ENCODE measurements at regions not wholly inside any gene's neighbourhood (a gene's known extent, or its start where the extent isn't known, plus 50 kb on each side); places are given as distances from the start of the nearest gene placed in this dataset.

DNA sequence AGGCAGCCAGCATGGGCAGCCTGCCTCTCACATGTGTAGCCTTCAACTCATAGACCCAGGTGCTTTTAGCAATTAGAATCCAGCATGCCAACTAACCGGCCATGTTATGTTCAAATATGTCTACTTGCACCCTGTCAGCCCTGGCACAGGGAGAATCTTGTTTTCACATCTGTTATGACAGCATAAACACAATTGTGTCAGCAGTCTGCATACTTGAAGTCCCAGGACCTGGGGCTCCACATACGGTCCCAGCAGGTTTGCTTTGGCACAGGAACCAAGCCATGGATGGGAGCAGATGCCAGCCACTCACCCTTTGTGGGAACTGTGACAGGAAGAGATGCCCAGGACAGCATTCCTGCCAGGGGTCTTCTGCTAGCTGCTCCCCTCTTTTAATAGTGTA lies 67.2 kb upstream of the SYNDIG1 start:
- H3K4me1 ChIP-seq (ENCODE audit: control insufficient read depth in 2 of 2, insufficient read depth in 2 of 2, low read length in 1 of 2) = no peaks in the 10 kb centered on the region
- 53 to 55% methylated on average over 2 of the region's 2 CpGs for WGBS, 2 donors
- no peaks in the 10 kb centered on the region for H3K27me3 ChIP-seq (ENCODE audit: control insufficient read depth in 1 of 2, insufficient read depth in 2 of 2, low read length in 2 of 2)
- no peak overlapping the region for H3K4me3 ChIP-seq (ENCODE audit: low read depth in 1 of 2, low read length in 2 of 2)
- no peaks in the 10 kb centered on the region for H3K9me3 ChIP-seq (ENCODE audit: control insufficient read depth in 2 of 2, insufficient read depth in 1 of 2, low read depth in 1 of 2, low read length in 1 of 2)
- H3K27ac ChIP-seq (ENCODE audit: low read depth in 2 of 2, low read length in 1 of 2) = no peak overlapping the region
- H3K36me3 ChIP-seq (ENCODE audit: control insufficient read depth in 2 of 2, insufficient read depth in 2 of 2, low read length in 1 of 2) = no peaks in the 10 kb centered on the region

- Histone ChIP-seq H3K36me3 (ENCODE audit: control insufficient read depth in 2 of 2, insufficient read depth in 2 of 2, low read length in 1 of 2) (no peaks in the 10 kb centered on the region), H3K9me3 (ENCODE audit: control insufficient read depth in 2 of 2, insufficient read depth in 1 of 2, low read depth in 1 of 2, low read length in 1 of 2) (no peaks in the 10 kb centered on the region), H3K4me1 (ENCODE audit: control insufficient read depth in 2 of 2, insufficient read depth in 2 of 2, low read length in 1 of 2) (no peaks in the 10 kb centered on the region), H3K27me3 (ENCODE audit: control insufficient read depth in 1 of 2, insufficient read depth in 2 of 2, low read length in 2 of 2) (no peaks in the 10 kb centered on the region), H3K27ac (ENCODE audit: low read depth in 2 of 2, low read length in 1 of 2) (no peak overlapping the region), H3K4me3 (ENCODE audit: low read depth in 1 of 2, low read length in 2 of 2) (no peak overlapping the region)
- 66 to 75% methylated on average over 7 of the region's 7 CpGs for WGBS, 2 donors
Measured at GRCh38 chr20:24395151-24395550, 74.3 kb upstream of the SYNDIG1 start.

GRCh38 chr20:24393903-24394302 lies 75.5 kb upstream of the SYNDIG1 start:
- Histone ChIP-seq H3K27me3 (ENCODE audit: control insufficient read depth in 1 of 2, insufficient read depth in 2 of 2, low read length in 2 of 2) (no peaks in the 10 kb centered on the region), H3K4me3 (ENCODE audit: low read depth in 1 of 2, low read length in 2 of 2) (no peak overlapping the region), H3K36me3 (ENCODE audit: control insufficient read depth in 2 of 2, insufficient read depth in 2 of 2, low read length in 1 of 2) (no peaks in the 10 kb centered on the region), H3K27ac (ENCODE audit: low read depth in 2 of 2, low read length in 1 of 2) (no peak overlapping the region), H3K4me1 (ENCODE audit: control insufficient read depth in 2 of 2, insufficient read depth in 2 of 2, low read length in 1 of 2) (no peaks in the 10 kb centered on the region), H3K9me3 (ENCODE audit: control insufficient read depth in 2 of 2, insufficient read depth in 1 of 2, low read depth in 1 of 2, low read length in 1 of 2) (no peaks in the 10 kb centered on the region)
- 72% methylated on average over 9 of the region's 9 CpGs for WGBS, 2 donors

DNA sequence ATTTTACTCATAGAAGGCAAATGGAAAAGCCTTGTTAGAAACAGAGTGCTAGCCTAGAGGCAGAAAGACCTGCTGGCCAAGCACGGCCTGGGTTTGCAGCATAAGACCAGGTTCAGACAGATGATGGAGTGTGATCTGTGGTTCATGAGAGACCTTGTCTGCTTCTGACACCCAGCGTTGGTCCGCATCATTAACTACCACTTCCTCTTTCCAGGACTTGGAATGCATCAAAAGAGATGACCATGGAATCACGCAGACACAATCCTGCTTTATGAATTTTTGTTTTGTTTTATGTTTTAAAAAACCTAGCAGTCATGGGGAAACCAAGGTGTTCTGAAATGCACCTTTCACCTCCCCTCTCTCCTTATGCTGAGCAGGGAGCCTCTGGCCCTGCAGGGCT lies 76.8 kb upstream of the SYNDIG1 start:
- H3K4me1 ChIP-seq (ENCODE audit: control insufficient read depth in 2 of 2, insufficient read depth in 2 of 2, low read length in 1 of 2) = no peaks in the 10 kb centered on the region
- WGBS, 2 donors = 76 to 87% methylated on average over 4 of the region's 4 CpGs
- H3K27me3 ChIP-seq (ENCODE audit: control insufficient read depth in 1 of 2, insufficient read depth in 2 of 2, low read length in 2 of 2) = no peaks in the 10 kb centered on the region
- H3K27ac ChIP-seq (ENCODE audit: low read depth in 2 of 2, low read length in 1 of 2) = no peak overlapping the region
- no peak overlapping the region for H3K4me3 ChIP-seq (ENCODE audit: low read depth in 1 of 2, low read length in 2 of 2)
- no peaks in the 10 kb centered on the region for H3K9me3 ChIP-seq (ENCODE audit: control insufficient read depth in 2 of 2, insufficient read depth in 1 of 2, low read depth in 1 of 2, low read length in 1 of 2)
- H3K36me3 ChIP-seq (ENCODE audit: control insufficient read depth in 2 of 2, insufficient read depth in 2 of 2, low read length in 1 of 2) = no peaks in the 10 kb centered on the region

DNA sequence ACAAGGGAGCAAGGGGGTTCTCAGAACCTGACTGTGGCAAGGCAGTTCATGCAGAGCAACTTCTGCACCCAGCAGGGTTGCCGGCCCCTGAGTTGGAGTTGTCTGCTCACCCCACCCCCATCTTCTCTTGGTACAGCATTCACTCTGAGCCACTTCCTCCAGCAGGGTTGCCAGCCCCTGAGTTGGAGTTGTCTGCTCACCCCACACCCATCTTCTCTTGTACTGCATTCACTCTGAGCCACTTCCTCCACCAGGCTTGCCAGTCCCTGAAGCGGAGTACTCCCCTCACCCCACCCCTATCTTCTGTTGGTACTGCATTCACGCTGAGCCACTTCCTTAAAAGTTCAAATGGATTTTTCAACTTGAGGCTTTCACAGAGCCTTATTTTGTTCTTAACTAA lies 79.7 kb upstream of the SYNDIG1 start:
- H3K27ac ChIP-seq (ENCODE audit: low read depth in 2 of 2, low read length in 1 of 2) = no peak overlapping the region
- H3K4me1 ChIP-seq (ENCODE audit: control insufficient read depth in 2 of 2, insufficient read depth in 2 of 2, low read length in 1 of 2) = no peaks in the 10 kb centered on the region
- no peaks in the 10 kb centered on the region for H3K36me3 ChIP-seq (ENCODE audit: control insufficient read depth in 2 of 2, insufficient read depth in 2 of 2, low read length in 1 of 2)
- no peak overlapping the region for H3K4me3 ChIP-seq (ENCODE audit: low read depth in 1 of 2, low read length in 2 of 2)
- no peaks in the 10 kb centered on the region for H3K9me3 ChIP-seq (ENCODE audit: control insufficient read depth in 2 of 2, insufficient read depth in 1 of 2, low read depth in 1 of 2, low read length in 1 of 2)
- WGBS, 2 donors = 52 to 72% methylated on average over 3 of the region's 3 CpGs
- no peaks in the 10 kb centered on the region for H3K27me3 ChIP-seq (ENCODE audit: control insufficient read depth in 1 of 2, insufficient read depth in 2 of 2, low read length in 2 of 2)

- Histone ChIP-seq H3K9me3 (ENCODE audit: control insufficient read depth in 2 of 2, insufficient read depth in 1 of 2, low read depth in 1 of 2, low read length in 1 of 2) (no peaks in the 10 kb centered on the region), H3K4me1 (ENCODE audit: control insufficient read depth in 2 of 2, insufficient read depth in 2 of 2, low read length in 1 of 2) (no peaks in the 10 kb centered on the region), H3K27me3 (ENCODE audit: control insufficient read depth in 1 of 2, insufficient read depth in 2 of 2, low read length in 2 of 2) (no peaks in the 10 kb centered on the region), H3K36me3 (ENCODE audit: control insufficient read depth in 2 of 2, insufficient read depth in 2 of 2, low read length in 1 of 2) (no peaks in the 10 kb centered on the region), H3K4me3 (ENCODE audit: low read depth in 1 of 2, low read length in 2 of 2) (no peak overlapping the region), H3K27ac (ENCODE audit: low read depth in 2 of 2, low read length in 1 of 2) (no peak overlapping the region)
- 79 to 80% methylated on average over 8 of the region's 8 CpGs for WGBS, 2 donors
Measured at GRCh38 chr20:24388828-24389380, 80.5 kb upstream of the SYNDIG1 start.

- Histone ChIP-seq H3K4me1 (ENCODE audit: control insufficient read depth in 2 of 2, insufficient read depth in 2 of 2, low read length in 1 of 2) (no peaks in the 10 kb centered on the region), H3K4me3 (ENCODE audit: low read depth in 1 of 2, low read length in 2 of 2) (no peak overlapping the region), H3K27ac (ENCODE audit: low read depth in 2 of 2, low read length in 1 of 2) (no peak overlapping the region), H3K9me3 (ENCODE audit: control insufficient read depth in 2 of 2, insufficient read depth in 1 of 2, low read depth in 1 of 2, low read length in 1 of 2) (no peaks in the 10 kb centered on the region), H3K27me3 (ENCODE audit: control insufficient read depth in 1 of 2, insufficient read depth in 2 of 2, low read length in 2 of 2) (no peaks in the 10 kb centered on the region), H3K36me3 (ENCODE audit: control insufficient read depth in 2 of 2, insufficient read depth in 2 of 2, low read length in 1 of 2) (no peaks in the 10 kb centered on the region)
- WGBS, 2 donors = 78 to 86% methylated on average over 5 of the region's 5 CpGs
Measured at GRCh38 chr20:24385547-24385946, 83.9 kb upstream of the SYNDIG1 start.

DNA sequence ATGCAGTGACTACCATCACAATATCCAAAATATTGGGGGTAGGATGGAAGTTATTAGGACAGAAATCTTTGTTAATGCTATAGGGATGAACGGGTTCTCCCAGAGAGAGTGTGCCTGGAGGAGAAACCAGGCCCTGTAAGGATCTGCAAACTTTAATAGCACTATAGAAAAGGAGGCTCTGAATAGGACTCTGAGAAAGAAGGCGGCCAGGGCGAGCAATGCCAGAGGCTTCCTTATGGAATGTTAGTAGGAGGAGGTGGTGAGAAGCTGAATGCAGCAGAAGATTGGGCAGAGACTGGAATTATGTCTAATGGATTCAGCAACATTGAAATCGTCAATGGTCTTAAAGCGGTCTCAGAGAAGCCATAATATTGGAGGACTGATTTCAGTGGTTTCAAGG lies 84.6 kb upstream of the SYNDIG1 start:
- Histone ChIP-seq H3K27ac (ENCODE audit: low read depth in 2 of 2, low read length in 1 of 2) (no peak overlapping the region), H3K36me3 (ENCODE audit: control insufficient read depth in 2 of 2, insufficient read depth in 2 of 2, low read length in 1 of 2) (no peaks in the 10 kb centered on the region), H3K9me3 (ENCODE audit: control insufficient read depth in 2 of 2, insufficient read depth in 1 of 2, low read depth in 1 of 2, low read length in 1 of 2) (no peaks in the 10 kb centered on the region), H3K4me3 (ENCODE audit: low read depth in 1 of 2, low read length in 2 of 2) (no peak overlapping the region), H3K4me1 (ENCODE audit: control insufficient read depth in 2 of 2, insufficient read depth in 2 of 2, low read length in 1 of 2) (no peaks in the 10 kb centered on the region), H3K27me3 (ENCODE audit: control insufficient read depth in 1 of 2, insufficient read depth in 2 of 2, low read length in 2 of 2) (no peaks in the 10 kb centered on the region)
- 84 to 86% methylated on average over 5 of the region's 5 CpGs for WGBS, 2 donors

DNA sequence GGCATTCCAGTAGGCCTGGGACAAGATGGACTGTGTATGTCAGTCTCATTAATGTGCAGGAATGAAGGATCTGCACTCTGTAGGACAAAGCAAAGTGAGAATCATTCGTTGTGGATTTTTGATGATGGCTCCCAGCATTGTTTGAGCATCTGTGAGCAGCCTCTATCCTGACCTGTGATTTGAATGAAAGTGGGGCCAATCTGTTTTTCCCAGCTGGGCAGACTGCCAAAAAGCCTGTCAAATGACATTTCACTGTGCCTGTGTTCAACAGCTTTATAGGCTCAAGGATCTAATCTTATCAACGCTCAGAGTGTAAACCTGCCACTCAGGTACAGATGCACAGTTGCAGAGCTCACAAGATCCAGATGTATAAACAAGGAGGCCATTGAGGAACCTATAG lies 86.7 kb upstream of the SYNDIG1 start:
- Histone ChIP-seq H3K36me3 (ENCODE audit: control insufficient read depth in 2 of 2, insufficient read depth in 2 of 2, low read length in 1 of 2) (no peaks in the 10 kb centered on the region), H3K27me3 (ENCODE audit: control insufficient read depth in 1 of 2, insufficient read depth in 2 of 2, low read length in 2 of 2) (no peaks in the 10 kb centered on the region), H3K27ac (ENCODE audit: low read depth in 2 of 2, low read length in 1 of 2) (no peak overlapping the region), H3K4me3 (ENCODE audit: low read depth in 1 of 2, low read length in 2 of 2) (no peak overlapping the region), H3K9me3 (ENCODE audit: control insufficient read depth in 2 of 2, insufficient read depth in 1 of 2, low read depth in 1 of 2, low read length in 1 of 2) (no peaks in the 10 kb centered on the region), H3K4me1 (ENCODE audit: control insufficient read depth in 2 of 2, insufficient read depth in 2 of 2, low read length in 1 of 2) (no peaks in the 10 kb centered on the region)
- 17 to 18% methylated on average over 2 of the region's 2 CpGs for WGBS, 2 donors

- no peaks in the 10 kb centered on the region for H3K4me1 ChIP-seq (ENCODE audit: control insufficient read depth in 2 of 2, insufficient read depth in 2 of 2, low read length in 1 of 2)
- H3K4me3 ChIP-seq (ENCODE audit: low read depth in 1 of 2, low read length in 2 of 2) = no peak overlapping the region
- H3K9me3 ChIP-seq (ENCODE audit: control insufficient read depth in 2 of 2, insufficient read depth in 1 of 2, low read depth in 1 of 2, low read length in 1 of 2) = no peaks in the 10 kb centered on the region
- WGBS, 2 donors = 54 to 66% methylated on average over 7 of the region's 7 CpGs
- H3K36me3 ChIP-seq (ENCODE audit: control insufficient read depth in 2 of 2, insufficient read depth in 2 of 2, low read length in 1 of 2) = no peaks in the 10 kb centered on the region
- no peak overlapping the region for H3K27ac ChIP-seq (ENCODE audit: low read depth in 2 of 2, low read length in 1 of 2)
- no peaks in the 10 kb centered on the region for H3K27me3 ChIP-seq (ENCODE audit: control insufficient read depth in 1 of 2, insufficient read depth in 2 of 2, low read length in 2 of 2)
Measured at GRCh38 chr20:24382331-24382730, 87.1 kb upstream of the SYNDIG1 start.
